Endodermal cell (in vitro differentiated cells): ENCODE measurements at regions not wholly inside any gene's neighbourhood (a gene's known extent, or its start where the extent isn't known, plus 50 kb on each side); places are given as distances from the start of the nearest gene placed in this dataset.

ENCODE experiments used
- DNase-seq: peaks from one replicate; pipeline ENCODE4 v3.0.0-alpha.2; 2017
- H3K27ac ChIP-seq: 2 replicates; pipeline ENCODE4 v1.5.1; 2013; ENCODE audit warnings: mild to moderate bottlenecking, low read depth, low read length, moderate library complexity
- H3K27me3 ChIP-seq: 2 replicates; pipeline ENCODE4 v1.6.1; 2013; ENCODE audit warnings: mild to moderate bottlenecking, low read length, moderate library complexity; ENCODE audit not compliant: insufficient read depth, control insufficient read depth, poor library complexity, severe bottlenecking
- H3K36me3 ChIP-seq: 2 replicates; pipeline ENCODE4 v1.7.0; 2013; ENCODE audit warnings: mild to moderate bottlenecking, low read length, moderate library complexity; ENCODE audit not compliant: control insufficient read depth, insufficient read depth
- H3K4me1 ChIP-seq: one replicate; pipeline ENCODE4 v1.7.0; 2013; ENCODE audit warnings: low read length; ENCODE audit not compliant: control insufficient read depth, insufficient read depth
- H3K4me3 ChIP-seq: 2 replicates; pipeline ENCODE4 v1.5.1; 2013; ENCODE audit warnings: mild to moderate bottlenecking, low read length, moderate library complexity
- H3K9ac ChIP-seq: 2 replicates; pipeline ENCODE4 v1.6.1; 2013; ENCODE audit warnings: mild to moderate bottlenecking, low read length, moderate library complexity; ENCODE audit not compliant: poor library complexity, severe bottlenecking; ENCODE audit errors: extremely low read depth
- H3K9me3 ChIP-seq: 2 replicates; pipeline ENCODE4 v1.6.1; 2013; ENCODE audit warnings: mild to moderate bottlenecking, low read length, moderate library complexity; ENCODE audit not compliant: control insufficient read depth
- H3K27ac Mint-ChIP-seq: 2 replicates; pipeline ENCODE4 v1.8.0; 2020; ENCODE audit warnings: mixed read lengths
- H3K27me3 Mint-ChIP-seq: 2 replicates; pipeline ENCODE4 v1.8.0; 2021; ENCODE audit warnings: mild to moderate bottlenecking, mixed read lengths; ENCODE audit not compliant: insufficient read depth
- H3K36me3 Mint-ChIP-seq: 2 replicates; pipeline ENCODE4 v1.8.0; 2020; ENCODE audit warnings: low read depth, mixed read lengths
- H3K4me1 Mint-ChIP-seq: 2 replicates; pipeline ENCODE4 v1.8.0; 2020; ENCODE audit warnings: mixed read lengths
- H3K4me3 Mint-ChIP-seq: 2 replicates; pipeline ENCODE4 v1.8.0; 2020; ENCODE audit warnings: mild to moderate bottlenecking, moderate library complexity, mixed read lengths
- H3K9me3 Mint-ChIP-seq: 2 replicates; pipeline ENCODE4 v1.8.0; 2020; ENCODE audit warnings: mild to moderate bottlenecking, mixed read lengths
- CTCF ChIP-seq: fragments of 200-600 bp; sonication (generic); conservative IDR thresholded peaks from 2 replicates; pipeline ENCODE4 v1.5.0; 2021; ENCODE audit warnings: antibody characterized with exemption, mild to moderate bottlenecking
- WGBS, 2 experiments: methylation state at CpG; one replicate each; pipeline versions ENCODE4 v1.1.5 to v1.1.7; 2013; ENCODE audit warnings: missing lambda C conversion rate in 2 of 2, mixed read lengths in 1 of 2; ENCODE audit not compliant: insufficient coverage in 1 of 2, insufficient read length in 1 of 2; 5-methylcytosine and 5-hydroxymethylcytosine counted together

- TF ChIP-seq CTCF, result peak; percentile 58
- WGBS, 2 experiments, result 83 to 84% methylated on average over 2 of the region's 2 CpGs
- peaks cover 12% of the 10 kb centered on the region for H3K4me1 Mint-ChIP-seq
- no peaks in the 10 kb centered on the region for H3K27me3 Mint-ChIP-seq
- peaks cover 17% of the 10 kb centered on the region for H3K9me3 ChIP-seq
- H3K27ac Mint-ChIP-seq, result no peak overlapping the region
- H3K9ac ChIP-seq, result no peak overlapping the region
- no peaks in the 10 kb centered on the region for H3K27me3 ChIP-seq
- H3K27ac ChIP-seq, result no peak overlapping the region
- H3K36me3 ChIP-seq, result no peaks in the 10 kb centered on the region
- H3K4me3 Mint-ChIP-seq, result no peak overlapping the region
- no peak overlapping the region for H3K4me3 ChIP-seq
- no peak for DNase-seq
- H3K9me3 Mint-ChIP-seq, result peaks cover 6% of the 10 kb centered on the region
- no peaks in the 10 kb centered on the region for H3K4me1 ChIP-seq
- peaks cover 2% of the 10 kb centered on the region for H3K36me3 Mint-ChIP-seq
Measured at GRCh38 chr6:155580904-155581303, 125.3 kb upstream of the NOX3 start.

- Histone ChIP-seq H3K27me3 (no peaks in the 10 kb centered on the region), H3K4me3 (no peak overlapping the region), H3K27ac (no peak overlapping the region), H3K9me3 (peaks cover 10% of the 10 kb centered on the region), H3K9ac (no peak overlapping the region), H3K4me1 (no peaks in the 10 kb centered on the region), H3K36me3 (no peaks in the 10 kb centered on the region)
- no peak for DNase-seq
- no peak for TF ChIP-seq CTCF
- H3K27ac Mint-ChIP-seq, result no peak overlapping the region
- no peak overlapping the region for H3K4me3 Mint-ChIP-seq
- H3K9me3 Mint-ChIP-seq, result peaks cover under 1% of the 10 kb centered on the region
- peaks cover 12% of the 10 kb centered on the region for H3K4me1 Mint-ChIP-seq
- no peaks in the 10 kb centered on the region for H3K27me3 Mint-ChIP-seq
- H3K36me3 Mint-ChIP-seq, result no peaks in the 10 kb centered on the region
Measured at GRCh38 chr6:155578251-155578650, 122.6 kb upstream of the NOX3 start.

DNA sequence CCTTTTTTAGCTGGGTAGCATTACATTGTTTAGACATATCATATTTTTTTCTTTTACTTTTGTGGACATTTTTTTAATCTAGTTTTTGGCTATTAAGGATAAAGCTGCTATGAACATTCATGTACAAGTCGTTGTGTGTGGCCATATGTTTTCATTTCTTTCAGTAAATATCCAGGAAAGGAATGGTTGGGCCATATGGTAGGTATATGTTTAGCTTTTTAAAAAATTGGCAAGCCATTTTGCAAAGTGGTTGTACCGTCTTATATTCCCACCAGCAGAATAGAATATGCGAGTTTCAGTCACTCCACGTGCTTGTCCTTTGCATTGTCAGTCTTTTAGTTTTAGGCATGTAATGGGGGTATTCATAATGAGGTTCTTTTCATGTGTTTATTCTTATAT is 106.3 kb upstream of the NOX3 start:
- Histone ChIP-seq H3K27ac (no peak overlapping the region), H3K4me3 (no peak overlapping the region), H3K36me3 (no peaks in the 10 kb centered on the region), H3K9me3 (no peaks in the 10 kb centered on the region), H3K4me1 (no peaks in the 10 kb centered on the region), H3K9ac (no peak overlapping the region), H3K27me3 (no peaks in the 10 kb centered on the region)
- WGBS, 2 experiments, result 84 to 93% methylated on average over 2 to 4 of the region's 4 CpGs
- H3K4me3 Mint-ChIP-seq, result no peak overlapping the region
- no peak for DNase-seq
- peaks cover 3% of the 10 kb centered on the region for H3K9me3 Mint-ChIP-seq
- TF ChIP-seq CTCF, result no peak
- no peaks in the 10 kb centered on the region for H3K27me3 Mint-ChIP-seq
- H3K27ac Mint-ChIP-seq, result no peak overlapping the region
- H3K36me3 Mint-ChIP-seq, result no peaks in the 10 kb centered on the region
- H3K4me1 Mint-ChIP-seq, result no peaks in the 10 kb centered on the region
